HFF-Myc (cell line): ENCODE measurements at regions not wholly inside any gene's neighbourhood (a gene's known extent, or its start where the extent isn't known, plus 50 kb on each side); places are given as distances from the start of the nearest gene placed in this dataset.
"Not testable (repeated sequence)": the region's sequence is repeated elsewhere in the genome, so short reads cannot be mapped to it uniquely, and the experiment has no call there.

ENCODE experiments used
- DNase-seq: peaks from one replicate; pipeline ENCODE4 v3.0.0-alpha.2; 2011; ENCODE audit warnings: low read depth; ENCODE audit errors: extremely low read depth
- H3K4me3 ChIP-seq: replicated peaks from 2 replicates; pipeline ENCODE4 v1.5.1; 2011; ENCODE audit warnings: low read depth, mild to moderate bottlenecking, control low read depth, low read length
- CTCF ChIP-seq: IDR thresholded peaks from 2 replicates; pipeline ENCODE4 v1.5.1; 2012; ENCODE audit warnings: mild to moderate bottlenecking, low read depth, low read length, control low read depth; ENCODE audit errors: missing control alignments

- DNase-seq = no peak
- H3K4me3 ChIP-seq = no peak overlapping the region
- no peak for TF ChIP-seq CTCF
Observed at GRCh38 chr1:234768569-234769283, 158.7 kb upstream of the IRF2BP2 start.

GRCh38 chr1:234768171-234768568, 158.2 kb upstream of the IRF2BP2 start:
- H3K4me3 ChIP-seq = no peak overlapping the region
- no peak for TF ChIP-seq CTCF
- DNase-seq = no peak

GRCh38 chr1:234765672-234766071, 155.7 kb upstream of the IRF2BP2 start:
- no peak for TF ChIP-seq CTCF
- H3K4me3 ChIP-seq = no peak overlapping the region
- DNase-seq = no peak

GRCh38 chr1:234765181-234765580, 155.2 kb upstream of the IRF2BP2 start:
- DNase-seq = no peak
- H3K4me3 ChIP-seq = no peak overlapping the region
- TF ChIP-seq CTCF = no peak

GRCh38 chr1:234763910-234764309, 153.9 kb upstream of the IRF2BP2 start:
- DNase-seq = no peak
- H3K4me3 ChIP-seq = no peak overlapping the region
- TF ChIP-seq CTCF = no peak

- TF ChIP-seq CTCF = no peak
- no peak for DNase-seq
- no peak overlapping the region for H3K4me3 ChIP-seq
Observed at GRCh38 chr1:234763367-234763766, 153.4 kb upstream of the IRF2BP2 start.

GRCh38 chr1:234762127-234762526, 152.1 kb upstream of the IRF2BP2 start:
- H3K4me3 ChIP-seq, DNase-seq: not testable (repeated sequence)
